ENCODE measurements at regions not wholly inside any gene's neighbourhood (a gene's known extent, or its start where the extent isn't known, plus 50 kb on each side); places are given as distances from the start of the nearest gene placed in this dataset.

- TF ChIP-seq CTCF (IDR thresholded peaks at IDR 0.05): no peak
- ATAC-seq: no peak
- intact Hi-C loops (cut with micrococcal nuclease): no loop called here
- ChIA-PET POLR2A (no interaction called here), CTCF (no interaction called here)
- Mint-ChIP-seq H3K27ac (no peak overlapping the region), H3K27me3 (peaks cover 5% of the 10 kb centered on the region), H3K4me1 (ENCODE audit: low read depth) (no peaks in the 10 kb centered on the region), H3K4me3 (no peak overlapping the region), H3K9me3 (peaks cover 3% of the 10 kb centered on the region), H3K36me3 (ENCODE audit: low read depth) (no peaks in the 10 kb centered on the region)
- DNase-seq: no peak
Measured at GRCh38 chr12:124147027-124147426, 147.9 kb upstream of the RFLNA start.

DNA sequence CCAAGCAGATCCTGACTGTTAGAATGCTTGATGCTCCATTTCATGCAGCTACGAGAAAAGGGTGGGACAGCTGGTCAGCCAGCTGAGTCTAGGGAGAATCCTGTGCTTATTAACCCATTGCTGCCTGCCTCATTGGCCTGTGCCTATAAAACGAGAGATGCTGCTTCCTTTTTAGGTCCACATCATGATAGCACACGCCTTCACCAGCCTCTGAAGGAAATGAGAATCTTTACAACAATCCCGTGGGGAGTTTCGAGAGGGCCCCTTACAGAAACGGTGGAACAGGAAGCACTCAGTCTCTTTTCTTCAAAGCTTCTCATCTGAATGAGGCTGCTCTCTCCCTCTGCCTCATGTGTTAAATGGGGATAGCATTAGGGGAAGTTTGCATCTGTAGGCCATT lies 147.3 kb upstream of the RFLNA start:
- ATAC-seq: no peak

DNA sequence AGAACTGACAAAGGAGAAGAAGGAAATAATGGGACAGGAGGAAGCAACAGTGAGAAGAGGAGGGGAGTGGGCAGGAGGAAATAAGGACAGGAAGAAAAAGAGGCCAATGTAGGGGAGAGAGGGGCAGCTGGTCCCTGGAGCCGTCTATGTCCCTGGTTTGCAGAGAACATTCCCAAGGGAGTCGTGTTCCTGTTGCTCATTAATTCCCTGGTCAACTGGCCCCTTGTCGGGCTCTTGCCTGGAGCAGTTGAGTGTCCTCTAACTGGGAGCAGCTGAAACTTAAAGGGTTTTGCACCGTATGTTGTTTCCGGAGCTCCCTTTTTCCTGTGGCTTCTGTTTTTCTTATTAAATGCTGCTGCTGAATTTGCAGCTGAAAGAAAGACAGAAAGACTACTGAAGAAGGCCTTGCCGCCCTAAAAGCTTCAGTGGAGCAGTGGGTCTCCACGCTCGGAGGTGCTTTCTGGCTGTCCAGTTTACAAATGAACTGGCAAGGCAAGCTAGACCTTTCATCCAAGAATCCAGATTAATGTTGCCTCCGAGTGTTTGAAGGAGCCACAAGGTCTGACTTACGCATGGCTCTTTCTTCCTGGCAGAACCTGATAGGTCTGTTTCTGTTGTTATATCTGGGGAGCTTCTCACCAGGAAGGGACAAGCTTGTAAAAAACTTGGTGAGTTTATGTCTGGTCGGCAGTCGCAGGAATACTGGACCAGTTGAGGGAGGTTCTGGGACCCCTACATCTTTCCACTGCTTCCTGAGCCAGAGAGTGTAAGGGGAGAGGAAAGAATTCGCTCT lies 146.2 kb upstream of the RFLNA start:
- CTCF ChIA-PET: no interaction called here
- Mint-ChIP-seq H3K27me3 (peaks cover 3% of the 10 kb centered on the region), H3K4me3 (no peak overlapping the region), H3K36me3 (ENCODE audit: low read depth) (no peaks in the 10 kb centered on the region), H3K4me1 (ENCODE audit: low read depth) (no peaks in the 10 kb centered on the region), H3K9me3 (no peaks in the 10 kb centered on the region), H3K27ac (no peak overlapping the region)
- intact Hi-C loops (cut with micrococcal nuclease): no loop called here
- TF ChIP-seq CTCF (IDR thresholded peaks at IDR 0.05): no peak
- no peak for ATAC-seq
- DNase-seq: no peak
- POLR2A ChIA-PET: no interaction called here

More for the DNA sequence above, 147.3 kb upstream of the RFLNA start:
- no peaks in the 10 kb centered on the region for H3K36me3 Mint-ChIP-seq (ENCODE audit: low read depth)
- ChIA-PET CTCF (no interaction called here), POLR2A (no interaction called here)
- peaks cover 2% of the 10 kb centered on the region for H3K9me3 Mint-ChIP-seq
- H3K27ac Mint-ChIP-seq: no peak overlapping the region
- no peaks in the 10 kb centered on the region for H3K4me1 Mint-ChIP-seq (ENCODE audit: low read depth)
- H3K27me3 Mint-ChIP-seq: peaks cover 3% of the 10 kb centered on the region
- intact Hi-C loops (cut with micrococcal nuclease): no loop called here
- no peak for DNase-seq
- TF ChIP-seq CTCF (IDR thresholded peaks at IDR 0.05): no peak
- no peak overlapping the region for H3K4me3 Mint-ChIP-seq

DNA sequence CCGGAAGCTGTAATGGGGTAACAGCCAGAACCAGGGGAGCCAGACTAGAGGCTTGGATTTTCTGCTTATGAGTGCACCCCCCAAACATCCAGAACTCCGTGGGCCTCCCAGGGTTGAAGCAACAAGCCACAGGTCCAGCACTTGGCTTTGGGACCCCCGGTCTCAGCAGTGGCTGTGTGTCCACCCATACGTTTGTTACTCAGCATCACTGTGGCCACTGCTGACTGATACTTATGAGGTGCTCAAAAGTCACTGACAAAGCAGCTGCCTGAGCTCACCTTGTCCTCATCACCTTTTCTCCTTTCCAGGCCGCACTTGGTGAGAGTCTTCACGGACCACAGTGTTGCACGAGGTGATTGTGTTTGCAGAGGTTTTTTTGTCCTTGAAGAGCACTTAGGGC lies 145.6 kb upstream of the RFLNA start:
- H3K4me1 Mint-ChIP-seq (ENCODE audit: low read depth): no peaks in the 10 kb centered on the region
- no peak for DNase-seq
- no peaks in the 10 kb centered on the region for H3K9me3 Mint-ChIP-seq
- H3K4me3 Mint-ChIP-seq: no peak overlapping the region
- H3K36me3 Mint-ChIP-seq (ENCODE audit: low read depth): no peaks in the 10 kb centered on the region
- no peak for TF ChIP-seq CTCF (IDR thresholded peaks at IDR 0.05)
- ATAC-seq: no peak
- peaks cover 3% of the 10 kb centered on the region for H3K27me3 Mint-ChIP-seq
- CTCF ChIA-PET: no interaction called here
- POLR2A ChIA-PET: no interaction called here
- intact Hi-C loops (cut with micrococcal nuclease): no loop called here
- no peak overlapping the region for H3K27ac Mint-ChIP-seq

DNA sequence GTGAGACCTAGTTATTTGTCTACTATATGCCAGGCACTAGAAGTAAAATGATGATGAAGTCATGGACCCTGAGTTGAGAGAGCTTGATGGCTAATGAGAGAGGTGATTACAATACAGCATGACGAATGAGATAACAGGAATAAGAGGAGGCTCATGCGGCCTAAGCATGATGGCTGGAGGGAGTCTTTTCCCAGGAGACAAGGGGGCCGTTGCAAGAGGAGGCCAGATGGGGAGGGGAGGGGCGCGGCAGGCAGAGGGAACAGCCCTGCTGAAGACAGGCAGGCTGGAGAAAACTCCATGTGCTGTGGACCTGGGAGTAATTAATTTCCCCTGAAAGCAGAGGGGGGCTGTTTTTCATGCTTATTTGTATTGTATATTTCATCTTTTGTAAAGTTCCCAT lies 144.7 kb upstream of the RFLNA start:
- POLR2A ChIA-PET: no interaction called here
- no peaks in the 10 kb centered on the region for H3K36me3 Mint-ChIP-seq (ENCODE audit: low read depth)
- ATAC-seq (no peak), DNase-seq (no peak)
- intact Hi-C loops (cut with micrococcal nuclease): no loop called here
- no peaks in the 10 kb centered on the region for H3K4me1 Mint-ChIP-seq (ENCODE audit: low read depth)
- CTCF ChIA-PET: no interaction called here
- no peaks in the 10 kb centered on the region for H3K9me3 Mint-ChIP-seq
- TF ChIP-seq CTCF (IDR thresholded peaks at IDR 0.05): no peak
- H3K4me3 Mint-ChIP-seq: no peak overlapping the region
- H3K27me3 Mint-ChIP-seq: no peaks in the 10 kb centered on the region
- H3K27ac Mint-ChIP-seq: no peak overlapping the region
